ENCODE measurements at regions not wholly inside any gene's neighbourhood (a gene's known extent, or its start where the extent isn't known, plus 50 kb on each side); places are given as distances from the start of the nearest gene placed in this dataset.

- Histone ChIP-seq H3K27me3 (no peaks in the 10 kb centered on the region), H3K4me3 (no peak overlapping the region), H3K27ac (no peak overlapping the region), H3K9me3 (no peaks in the 10 kb centered on the region), H3K36me3 (no peaks in the 10 kb centered on the region), H3K4me1 (no peaks in the 10 kb centered on the region)
- no peak for TF ChIP-seq POLR2AphosphoS5 (IDR thresholded peaks at IDR 0.05)
- no peak for TF ChIP-seq POLR2A (IDR thresholded peaks at IDR 0.05)
- TF ChIP-seq CTCF (IDR thresholded peaks at IDR 0.05) = no peak
- TF ChIP-seq EP300 (IDR thresholded peaks at IDR 0.05) = no peak
- no peak for DNase-seq (ENCODE audit: low spot score in 2 of 2)
- 75% methylated on average over 8 of the region's 8 CpGs for WGBS
These were observed 275.0 kb upstream of the SESN3 start for GRCh38 chr11:95505927-95506426.

- 79% methylated on average over 1 of the region's 1 CpG for WGBS
- no peaks in the 10 kb centered on the region for H3K9me3 ChIP-seq
- no peak overlapping the region for H3K27ac ChIP-seq
- H3K4me3 ChIP-seq = no peak overlapping the region
- H3K27me3 ChIP-seq = no peaks in the 10 kb centered on the region
- no peaks in the 10 kb centered on the region for H3K4me1 ChIP-seq
- H3K36me3 ChIP-seq = no peaks in the 10 kb centered on the region
- no peak for TF ChIP-seq POLR2AphosphoS5 (IDR thresholded peaks at IDR 0.05)
- TF ChIP-seq EP300 (IDR thresholded peaks at IDR 0.05) = no peak
- TF ChIP-seq CTCF (IDR thresholded peaks at IDR 0.05) = no peak
- no peak for TF ChIP-seq POLR2A (IDR thresholded peaks at IDR 0.05)
- DNase-seq (ENCODE audit: low spot score in 2 of 2) = no peak
These were observed 272.0 kb upstream of the SESN3 start for GRCh38 chr11:95503047-95503446.

GRCh38 chr11:95502522-95502921 lies 271.5 kb upstream of the SESN3 start:
- no peak overlapping the region for H3K27ac ChIP-seq
- H3K9me3 ChIP-seq = no peaks in the 10 kb centered on the region
- no peaks in the 10 kb centered on the region for H3K36me3 ChIP-seq
- no peaks in the 10 kb centered on the region for H3K4me1 ChIP-seq
- WGBS = 93% methylated on average over 5 of the region's 5 CpGs
- TF ChIP-seq POLR2AphosphoS5 (IDR thresholded peaks at IDR 0.05) = no peak
- TF ChIP-seq CTCF (IDR thresholded peaks at IDR 0.05) = no peak
- TF ChIP-seq POLR2A (IDR thresholded peaks at IDR 0.05) = no peak
- TF ChIP-seq EP300 (IDR thresholded peaks at IDR 0.05) = no peak
- no peaks in the 10 kb centered on the region for H3K27me3 ChIP-seq
- no peak for DNase-seq (ENCODE audit: low spot score in 2 of 2)
- H3K4me3 ChIP-seq = no peak overlapping the region

- no peak for DNase-seq (ENCODE audit: low spot score in 2 of 2)
- no peaks in the 10 kb centered on the region for H3K9me3 ChIP-seq
- no peak for TF ChIP-seq CTCF (IDR thresholded peaks at IDR 0.05)
- no peak for TF ChIP-seq POLR2A (IDR thresholded peaks at IDR 0.05)
- no peak for TF ChIP-seq EP300 (IDR thresholded peaks at IDR 0.05)
- TF ChIP-seq POLR2AphosphoS5 (IDR thresholded peaks at IDR 0.05) = no peak
- no peaks in the 10 kb centered on the region for H3K27me3 ChIP-seq
- no peak overlapping the region for H3K27ac ChIP-seq
- WGBS = 50% methylated on average over 1 of the region's 2 CpGs
- H3K36me3 ChIP-seq = no peaks in the 10 kb centered on the region
- no peak overlapping the region for H3K4me3 ChIP-seq
- no peaks in the 10 kb centered on the region for H3K4me1 ChIP-seq
These were observed 270.8 kb upstream of the SESN3 start for GRCh38 chr11:95501761-95502266.

GRCh38 chr11:95500466-95500865 lies 269.5 kb upstream of the SESN3 start:
- no peak overlapping the region for H3K27ac ChIP-seq
- TF ChIP-seq CTCF (IDR thresholded peaks at IDR 0.05) (no peak), EP300 (IDR thresholded peaks at IDR 0.05) (no peak), POLR2AphosphoS5 (IDR thresholded peaks at IDR 0.05) (no peak)
- 79% methylated on average over 1 of the region's 1 CpG for WGBS

More at GRCh38 chr11:95500466-95500865, 269.5 kb upstream of the SESN3 start:
- H3K4me1 ChIP-seq = no peaks in the 10 kb centered on the region
- no peaks in the 10 kb centered on the region for H3K27me3 ChIP-seq
- no peak overlapping the region for H3K4me3 ChIP-seq
- DNase-seq (ENCODE audit: low spot score in 2 of 2) = no peak
- no peaks in the 10 kb centered on the region for H3K36me3 ChIP-seq
- H3K9me3 ChIP-seq = no peaks in the 10 kb centered on the region
